ENCODE measurements at regions not wholly inside any gene's neighbourhood (a gene's known extent, or its start where the extent isn't known, plus 50 kb on each side); places are given as distances from the start of the nearest gene placed in this dataset.

DNA sequence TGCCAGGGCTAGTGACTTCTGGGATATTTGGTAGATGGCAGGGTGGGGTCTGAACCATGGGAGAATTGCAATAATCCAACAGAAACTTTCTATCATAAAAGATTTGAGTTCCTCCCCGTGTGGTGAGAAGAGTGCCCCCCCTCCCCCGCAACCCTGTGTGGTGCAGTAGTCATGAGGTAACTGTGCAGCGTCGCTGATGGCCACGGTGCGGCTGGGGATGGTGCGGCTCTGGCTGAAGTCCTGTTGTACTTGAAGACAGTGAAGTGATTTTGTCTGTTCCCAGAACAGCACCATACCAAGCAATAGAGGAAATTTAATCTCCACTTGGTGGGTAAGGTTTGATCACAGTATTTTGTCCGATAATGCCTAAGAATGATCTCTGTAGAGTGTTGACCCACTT, 654.8 kb upstream of the POU3F2 start:
- Histone ChIP-seq H3K4me3 (ENCODE audit: low read length) (no peak overlapping the region), H3K27me3 (ENCODE audit: control insufficient read depth, insufficient read depth, low read length) (no peaks in the 10 kb centered on the region), H3K36me3 (ENCODE audit: control insufficient read depth, low read depth, low read length) (no peaks in the 10 kb centered on the region), H3K27ac (ENCODE audit: low read length) (no peak overlapping the region), H3K9me3 (ENCODE audit: control insufficient read depth, low read depth, low read length) (no peaks in the 10 kb centered on the region), H3K4me1 (ENCODE audit: control insufficient read depth, low read depth, low read length) (no peaks in the 10 kb centered on the region), H3K9ac (ENCODE audit: low read length) (no peak overlapping the region)

DNA sequence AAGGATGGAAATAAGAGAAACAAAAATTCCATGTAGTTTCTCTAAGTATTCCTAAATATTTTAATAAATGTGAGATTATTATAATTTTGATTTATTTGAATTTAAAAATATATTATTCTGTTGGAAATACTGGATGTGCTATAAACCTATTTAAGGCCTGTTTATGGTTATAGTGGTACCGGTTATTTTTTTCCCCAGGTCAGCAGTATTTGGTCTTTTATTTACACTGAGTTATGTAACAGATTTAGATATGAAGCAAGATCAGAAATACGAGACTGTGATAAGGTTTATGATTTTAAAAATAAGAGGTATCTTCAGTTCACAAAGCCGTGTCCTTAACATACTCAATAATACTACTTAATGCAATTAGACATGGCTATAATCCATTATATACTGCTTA, 634.3 kb upstream of the POU3F2 start:
- Histone ChIP-seq H3K27ac (ENCODE audit: low read length) (no peak overlapping the region), H3K36me3 (ENCODE audit: control insufficient read depth, low read depth, low read length) (no peaks in the 10 kb centered on the region), H3K4me1 (ENCODE audit: control insufficient read depth, low read depth, low read length) (peaks cover 3% of the 10 kb centered on the region), H3K4me3 (ENCODE audit: low read length) (no peak overlapping the region), H3K9ac (ENCODE audit: low read length) (no peak overlapping the region), H3K27me3 (ENCODE audit: control insufficient read depth, insufficient read depth, low read length) (no peaks in the 10 kb centered on the region), H3K9me3 (ENCODE audit: control insufficient read depth, low read depth, low read length) (no peaks in the 10 kb centered on the region)

DNA sequence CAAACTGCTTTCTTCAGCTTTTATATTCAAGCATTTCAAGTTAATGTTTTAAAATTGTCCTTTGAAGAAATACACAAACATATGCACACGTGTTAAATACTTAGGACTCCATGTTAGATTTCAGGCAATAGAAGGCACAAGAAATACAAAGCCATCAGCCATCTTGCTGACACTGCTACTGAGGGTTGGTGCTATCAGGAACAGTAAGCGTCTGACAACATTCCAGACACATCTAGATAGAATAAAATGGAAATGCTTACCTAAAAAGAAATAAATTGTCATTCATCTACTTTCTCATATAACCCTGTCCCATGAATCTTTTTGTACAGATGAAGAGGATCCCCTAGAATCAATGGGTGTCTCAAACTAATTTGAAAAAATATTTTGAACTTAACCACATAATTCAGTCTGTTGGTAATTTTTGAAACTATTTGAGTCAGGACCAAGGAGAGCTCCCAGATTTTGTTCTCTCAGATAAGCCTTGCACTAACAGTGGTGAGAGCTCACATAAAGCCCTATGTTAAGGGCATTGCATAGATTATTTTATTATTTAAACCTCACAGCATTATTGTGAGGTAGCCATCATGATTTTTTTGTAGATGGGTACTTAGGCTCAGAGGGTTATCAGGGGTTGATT, 631.1 kb upstream of the POU3F2 start:
- Histone ChIP-seq H3K9me3 (ENCODE audit: control insufficient read depth, low read depth, low read length) (no peaks in the 10 kb centered on the region), H3K4me1 (ENCODE audit: control insufficient read depth, low read depth, low read length) (peaks cover 3% of the 10 kb centered on the region), H3K36me3 (ENCODE audit: control insufficient read depth, low read depth, low read length) (no peaks in the 10 kb centered on the region), H3K27ac (ENCODE audit: low read length) (no peak overlapping the region), H3K9ac (ENCODE audit: low read length) (no peak overlapping the region), H3K4me3 (ENCODE audit: low read length) (no peak overlapping the region), H3K27me3 (ENCODE audit: control insufficient read depth, insufficient read depth, low read length) (no peaks in the 10 kb centered on the region)

DNA sequence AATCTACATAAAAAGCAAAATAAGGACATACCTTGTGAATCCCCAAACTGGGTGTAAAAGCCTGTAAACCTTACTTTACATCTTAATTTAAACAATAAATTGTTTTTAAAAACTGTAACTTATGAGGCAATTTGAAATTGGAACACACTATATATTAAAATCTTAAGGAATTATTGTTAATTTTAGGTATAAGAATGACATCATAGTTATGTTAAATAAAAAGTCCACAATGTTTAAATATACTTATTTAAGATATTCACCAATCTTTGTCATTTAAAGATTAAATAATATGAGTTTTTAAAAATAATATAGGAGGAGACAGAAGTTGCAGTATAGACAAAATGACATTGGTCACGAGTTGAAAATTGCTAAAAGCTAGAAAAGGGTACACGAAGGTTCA, 621.9 kb upstream of the POU3F2 start:
- Histone ChIP-seq H3K36me3 (ENCODE audit: control insufficient read depth, low read depth, low read length) (no peaks in the 10 kb centered on the region), H3K9me3 (ENCODE audit: control insufficient read depth, low read depth, low read length) (no peaks in the 10 kb centered on the region), H3K9ac (ENCODE audit: low read length) (no peak overlapping the region), H3K4me3 (ENCODE audit: low read length) (no peak overlapping the region), H3K27ac (ENCODE audit: low read length) (no peak overlapping the region), H3K27me3 (ENCODE audit: control insufficient read depth, insufficient read depth, low read length) (no peaks in the 10 kb centered on the region), H3K4me1 (ENCODE audit: control insufficient read depth, low read depth, low read length) (no peaks in the 10 kb centered on the region)

DNA sequence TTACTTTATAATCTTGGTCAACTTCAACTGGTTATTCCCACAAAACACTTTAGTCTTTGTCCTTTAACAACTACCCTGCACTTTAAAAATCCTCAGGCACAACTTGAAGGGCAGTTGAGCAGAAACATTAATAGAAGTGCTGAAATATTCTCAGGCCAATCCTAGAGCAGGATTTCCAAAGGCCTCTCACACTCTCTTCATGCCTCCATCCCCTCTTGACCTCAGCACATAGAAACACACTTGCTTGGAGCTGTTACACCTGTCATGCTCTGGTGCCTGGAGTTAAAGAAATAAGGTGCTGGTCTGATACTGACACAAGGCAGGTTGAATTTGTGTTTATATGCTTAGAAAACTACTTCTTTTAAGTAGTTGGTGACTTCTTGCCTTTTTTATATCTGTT, 618.8 kb upstream of the POU3F2 start:
- no peaks in the 10 kb centered on the region for H3K4me1 ChIP-seq (ENCODE audit: control insufficient read depth, low read depth, low read length)
- H3K9me3 ChIP-seq (ENCODE audit: control insufficient read depth, low read depth, low read length): no peaks in the 10 kb centered on the region
- H3K4me3 ChIP-seq (ENCODE audit: low read length): no peak overlapping the region
- no peak overlapping the region for H3K9ac ChIP-seq (ENCODE audit: low read length)
- no peaks in the 10 kb centered on the region for H3K27me3 ChIP-seq (ENCODE audit: control insufficient read depth, insufficient read depth, low read length)
- no peaks in the 10 kb centered on the region for H3K36me3 ChIP-seq (ENCODE audit: control insufficient read depth, low read depth, low read length)
- H3K27ac ChIP-seq (ENCODE audit: low read length): no peak overlapping the region

GRCh38 chr6:98230250-98230649, 604.1 kb upstream of the POU3F2 start:
- no peak overlapping the region for H3K27ac ChIP-seq (ENCODE audit: low read length)
- no peaks in the 10 kb centered on the region for H3K4me1 ChIP-seq (ENCODE audit: control insufficient read depth, low read depth, low read length)
- peaks cover 7% of the 10 kb centered on the region for H3K9me3 ChIP-seq (ENCODE audit: control insufficient read depth, low read depth, low read length)

GRCh38 chr6:98239057-98239456, 595.3 kb upstream of the POU3F2 start:
- no peaks in the 10 kb centered on the region for H3K4me1 ChIP-seq (ENCODE audit: control insufficient read depth, low read depth, low read length)

More at GRCh38 chr6:98230250-98230649, 604.1 kb upstream of the POU3F2 start:
- no peak overlapping the region for H3K4me3 ChIP-seq (ENCODE audit: low read length)
- H3K27me3 ChIP-seq (ENCODE audit: control insufficient read depth, insufficient read depth, low read length): no peaks in the 10 kb centered on the region
- no peak overlapping the region for H3K9ac ChIP-seq (ENCODE audit: low read length)
- no peaks in the 10 kb centered on the region for H3K36me3 ChIP-seq (ENCODE audit: control insufficient read depth, low read depth, low read length)

GRCh38 chr6:98241630-98242029, 592.7 kb upstream of the POU3F2 start:
- Histone ChIP-seq H3K27ac (ENCODE audit: low read length) (no peak overlapping the region), H3K4me3 (ENCODE audit: low read length) (no peak overlapping the region), H3K36me3 (ENCODE audit: control insufficient read depth, low read depth, low read length) (no peaks in the 10 kb centered on the region), H3K9me3 (ENCODE audit: control insufficient read depth, low read depth, low read length) (no peaks in the 10 kb centered on the region), H3K27me3 (ENCODE audit: control insufficient read depth, insufficient read depth, low read length) (no peaks in the 10 kb centered on the region), H3K4me1 (ENCODE audit: control insufficient read depth, low read depth, low read length) (no peaks in the 10 kb centered on the region), H3K9ac (ENCODE audit: low read length) (no peak overlapping the region)

More at GRCh38 chr6:98239057-98239456, 595.3 kb upstream of the POU3F2 start:
- Histone ChIP-seq H3K9me3 (ENCODE audit: control insufficient read depth, low read depth, low read length) (no peaks in the 10 kb centered on the region), H3K4me3 (ENCODE audit: low read length) (no peak overlapping the region), H3K9ac (ENCODE audit: low read length) (no peak overlapping the region), H3K27ac (ENCODE audit: low read length) (no peak overlapping the region), H3K27me3 (ENCODE audit: control insufficient read depth, insufficient read depth, low read length) (no peaks in the 10 kb centered on the region), H3K36me3 (ENCODE audit: control insufficient read depth, low read depth, low read length) (no peaks in the 10 kb centered on the region)

GRCh38 chr6:98254624-98255023, 579.8 kb upstream of the POU3F2 start:
- no peak overlapping the region for H3K4me3 ChIP-seq (ENCODE audit: low read length)
- no peak overlapping the region for H3K27ac ChIP-seq (ENCODE audit: low read length)
- H3K4me1 ChIP-seq (ENCODE audit: control insufficient read depth, low read depth, low read length): no peaks in the 10 kb centered on the region
- H3K27me3 ChIP-seq (ENCODE audit: control insufficient read depth, insufficient read depth, low read length): no peaks in the 10 kb centered on the region
- no peaks in the 10 kb centered on the region for H3K36me3 ChIP-seq (ENCODE audit: control insufficient read depth, low read depth, low read length)
- no peak overlapping the region for H3K9ac ChIP-seq (ENCODE audit: low read length)
- H3K9me3 ChIP-seq (ENCODE audit: control insufficient read depth, low read depth, low read length): no peaks in the 10 kb centered on the region

GRCh38 chr6:98260382-98260781, 574.0 kb upstream of the POU3F2 start:
- Histone ChIP-seq H3K4me3 (ENCODE audit: low read length) (no peak overlapping the region), H3K9ac (ENCODE audit: low read length) (no peak overlapping the region), H3K27ac (ENCODE audit: low read length) (no peak overlapping the region), H3K36me3 (ENCODE audit: control insufficient read depth, low read depth, low read length) (no peaks in the 10 kb centered on the region), H3K9me3 (ENCODE audit: control insufficient read depth, low read depth, low read length) (no peaks in the 10 kb centered on the region), H3K27me3 (ENCODE audit: control insufficient read depth, insufficient read depth, low read length) (no peaks in the 10 kb centered on the region), H3K4me1 (ENCODE audit: control insufficient read depth, low read depth, low read length) (no peaks in the 10 kb centered on the region)

- Histone ChIP-seq H3K4me3 (ENCODE audit: low read length) (no peak overlapping the region), H3K27ac (ENCODE audit: low read length) (no peak overlapping the region), H3K27me3 (ENCODE audit: control insufficient read depth, insufficient read depth, low read length) (no peaks in the 10 kb centered on the region), H3K4me1 (ENCODE audit: control insufficient read depth, low read depth, low read length) (peaks cover 8% of the 10 kb centered on the region), H3K9me3 (ENCODE audit: control insufficient read depth, low read depth, low read length) (no peaks in the 10 kb centered on the region), H3K36me3 (ENCODE audit: control insufficient read depth, low read depth, low read length) (no peaks in the 10 kb centered on the region), H3K9ac (ENCODE audit: low read length) (no peak overlapping the region)
Measured at GRCh38 chr6:98272060-98272459, 562.3 kb upstream of the POU3F2 start.

- no peak overlapping the region for H3K9ac ChIP-seq (ENCODE audit: low read length)
- H3K4me3 ChIP-seq (ENCODE audit: low read length): no peak overlapping the region
- H3K4me1 ChIP-seq (ENCODE audit: control insufficient read depth, low read depth, low read length): peaks cover 8% of the 10 kb centered on the region
Measured at GRCh38 chr6:98274691-98275090, 559.7 kb upstream of the POU3F2 start.

More at GRCh38 chr6:98274691-98275090, 559.7 kb upstream of the POU3F2 start:
- H3K27ac ChIP-seq (ENCODE audit: low read length): no peak overlapping the region
- no peaks in the 10 kb centered on the region for H3K9me3 ChIP-seq (ENCODE audit: control insufficient read depth, low read depth, low read length)
- H3K27me3 ChIP-seq (ENCODE audit: control insufficient read depth, insufficient read depth, low read length): no peaks in the 10 kb centered on the region
- no peaks in the 10 kb centered on the region for H3K36me3 ChIP-seq (ENCODE audit: control insufficient read depth, low read depth, low read length)

Measured in iPS-18a (cell line).